ENCODE measurements at regions not wholly inside any gene's neighbourhood (a gene's known extent, or its start where the extent isn't known, plus 50 kb on each side); places are given as distances from the start of the nearest gene placed in this dataset.

- TF ChIP-seq ZBTB33 (IDR thresholded peaks at IDR 0.05; ENCODE audit: extremely low read depth, insufficient replicate concordance, low read length) (no peak), YY1 (IDR thresholded peaks at IDR 0.05; ENCODE audit: extremely low read depth, insufficient replicate concordance, low read depth, low read length) (no peak), POLR2A (IDR thresholded peaks at IDR 0.05; ENCODE audit: borderline replicate concordance, extremely low read depth, insufficient read depth, insufficient read length) (no peak), ZFX (IDR thresholded peaks at IDR 0.05) (no peak), EZH2 (IDR thresholded peaks at IDR 0.05) (no peak)
Observed at GRCh38 chr2:144877893-144878292, 358.0 kb upstream of the ZEB2 start (continued).

- Histone ChIP-seq H2AFZ (ENCODE audit: low read depth, low read length, poor library complexity, severe bottlenecking) (no peak overlapping the region), H3K9ac (ENCODE audit: low read length) (no peak overlapping the region), H3K9me3 (ENCODE audit: control insufficient read depth in 1 of 2, insufficient read depth in 1 of 2, low read depth in 1 of 2, low read length in 2 of 2) (no peaks in the 10 kb centered on the region), H3K27me3 (ENCODE audit: insufficient read depth, low read length) (no peaks in the 10 kb centered on the region), H3K4me2 (ENCODE audit: low read length) (no peak overlapping the region), H3K4me1 (ENCODE audit: control insufficient read depth in 1 of 2, insufficient read depth in 2 of 2, low read length in 2 of 2) (no peaks in the 10 kb centered on the region), H3K9me2 (ENCODE audit: insufficient read depth) (no peaks in the 10 kb centered on the region), H3K27ac (ENCODE audit: low read depth, low read length) (no peak overlapping the region), H3K36me3 (ENCODE audit: control insufficient read depth in 1 of 2, insufficient read depth in 2 of 2, low read length in 2 of 2) (no peaks in the 10 kb centered on the region), H4K20me1 (ENCODE audit: insufficient read depth) (no peaks in the 10 kb centered on the region), H3K4me3 (replicated peaks in 1 of 2; ENCODE audit: low read depth in 1 of 2, low read length in 2 of 2) (no peak overlapping the region), H3K79me2 (ENCODE audit: insufficient read depth, low read length) (no peaks in the 10 kb centered on the region)
- no peak for TF ChIP-seq POLR2A (IDR thresholded peaks at IDR 0.05; ENCODE audit: borderline replicate concordance, extremely low read depth, insufficient read depth, insufficient read length)
- intact Hi-C loops (cut with micrococcal nuclease): no loop called here
- RAD21 ChIA-PET (ENCODE audit: low non-redundant PET in 1 of 2, low total read pairs in 2 of 2, uncharacterized antibody in 2 of 2, unreplicated experiment in 2 of 2): no interaction called here
- ATAC-seq (no peak), DNase-seq (ENCODE audit: low read depth, low spot score) (no peak)
- CTCF ChIA-PET: no interaction called here
- no TSS peak for BruUV-seq (replicated peaks)
- POLR2A ChIA-PET: no interaction called here
Observed at GRCh38 chr2:144876013-144876412, 356.1 kb upstream of the ZEB2 start.
